Esophagus muscularis mucosa (tissue), 4 donors: ENCODE measurements at regions not wholly inside any gene's neighbourhood (a gene's known extent, or its start where the extent isn't known, plus 50 kb on each side); places are given as distances from the start of the nearest gene placed in this dataset.
A peak's percentile ranks its signal among the peaks of the same experiment; 100 is the strongest.

Experiments used
- DNase-seq: peaks from one replicate; pipeline ENCODE4 v3.0.0-alpha.2; 2017; ENCODE audit errors: extremely low spot score
- H3K27ac ChIP-seq, 4 donors: fragments of 200-600 bp; sonication (generic); replicated peaks in 1 of 4; 1 replicate in 3 of 4; 2 replicates in 1 of 4; pipeline ENCODE4 v1.5.1; 2016 to 2019; ENCODE audit warnings: mild to moderate bottlenecking in 1 of 4
- H3K27me3 ChIP-seq, 4 donors: fragments of 200-600 bp; sonication (generic); one replicate each; pipeline versions ENCODE4 v1.5.1 to v1.6.0; 2016 to 2019
- H3K36me3 ChIP-seq, 4 donors: fragments of 200-600 bp; sonication (generic); one replicate each; pipeline ENCODE4 v1.5.1; 2016 to 2019
- H3K4me1 ChIP-seq, 4 donors: fragments of 200-600 bp; sonication (generic); one replicate each; pipeline ENCODE4 v1.5.1; 2016 to 2019
- H3K4me3 ChIP-seq, 4 donors: fragments of 200-600 bp; sonication (generic); 1 replicate in 2 of 4; 2 replicates in 2 of 4; pipeline ENCODE4 v1.5.1; 2016 to 2019; ENCODE audit warnings: mild to moderate bottlenecking in 4 of 4, moderate library complexity in 1 of 4
- H3K9me3 ChIP-seq, 4 donors: fragments of 200-600 bp; sonication (generic); 1 replicate in 3 of 4; 2 replicates in 1 of 4; pipeline ENCODE4 v1.5.1; 2016 to 2019
- CTCF ChIP-seq, 3 experiments: fragments of 200-600 bp in 2 of 3; fragments of 450-650 bp in 1 of 3; sonication (generic) in 2 of 3; IDR thresholded peaks; one replicate each; pipeline ENCODE4 v1.5.1; 2017 to 2019; ENCODE audit warnings: antibody characterized with exemption in 3 of 3, mild to moderate bottlenecking in 2 of 3, moderate library complexity in 1 of 3
- EP300 ChIP-seq: sonication (generic); formaldehyde crosslinking; IDR thresholded peaks from one replicate; pipeline ENCODE4 v1.6.1; 2017; ENCODE audit warnings: antibody characterized with exemption
- POLR2A ChIP-seq: fragments of 450-650 bp; IDR thresholded peaks from one replicate; pipeline ENCODE4 v1.6.1; 2017; ENCODE audit warnings: antibody characterized with exemption, moderate library complexity, mild to moderate bottlenecking, low read depth
- POLR2AphosphoS5 ChIP-seq, 2 donors: sonication (generic); formaldehyde crosslinking; IDR thresholded peaks; one replicate each; pipeline ENCODE4 v1.6.1; 2017; ENCODE audit warnings: antibody characterized with exemption in 2 of 2
- WGBS: methylation state at CpG from one replicate; pipeline ENCODE4 v1.1.5; 2018; 5-methylcytosine and 5-hydroxymethylcytosine counted together
- intact Hi-C: fragments of 100-400 bp; cut with DNase I; formaldehyde crosslinking; loops from one replicate; pipeline ENCODE4 v1.15.1; 2023

DNA sequence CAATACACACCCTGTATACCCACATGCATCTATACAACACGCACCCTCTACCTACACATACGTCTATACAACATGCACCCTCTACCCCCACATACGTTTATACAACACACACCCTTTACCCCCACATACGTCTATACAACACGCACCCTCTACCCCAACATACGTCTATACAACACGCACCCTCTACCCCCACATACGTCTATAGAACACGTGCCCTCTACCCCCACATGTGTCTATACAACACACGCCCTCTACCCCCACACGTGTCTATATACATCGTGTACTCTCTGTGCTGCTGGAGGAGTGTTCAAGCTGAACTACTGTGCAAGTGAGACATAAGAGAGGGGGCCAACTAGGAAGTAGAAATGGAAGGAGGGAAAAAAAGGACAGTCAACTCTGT, 621.7 kb upstream of the HS6ST1 start:
- no peaks in the 10 kb centered on the region for H3K36me3 ChIP-seq
- intact Hi-C loops: no loop called here
- DNase-seq: peak; percentile 60
- no peaks in the 10 kb centered on the region for H3K27me3 ChIP-seq
- peaks cover 0 to 15% (median 12%) of the 10 kb centered on the region in 4 donors for H3K4me1 ChIP-seq
- H3K27ac ChIP-seq: no peak overlapping the region
- no peak for TF ChIP-seq CTCF (IDR thresholded peaks at IDR 0.05)
- no peak for TF ChIP-seq POLR2AphosphoS5 (IDR thresholded peaks at IDR 0.05)
- no peak for TF ChIP-seq POLR2A
- TF ChIP-seq EP300: no peak
- no peaks in the 10 kb centered on the region for H3K9me3 ChIP-seq
- H3K4me3 ChIP-seq: no peak overlapping the region
- WGBS: 88% methylated on average over 12 of the region's 12 CpGs

- no peaks in the 10 kb centered on the region for H3K27me3 ChIP-seq
- H3K4me3 ChIP-seq: no peak overlapping the region
- DNase-seq: peak; percentile 66
- H3K4me1 ChIP-seq: peaks cover 0 to 15% (median 12%) of the 10 kb centered on the region in 4 donors
- no peaks in the 10 kb centered on the region for H3K9me3 ChIP-seq
- H3K27ac ChIP-seq: no peak overlapping the region
- intact Hi-C loops: no loop called here
- H3K36me3 ChIP-seq: no peaks in the 10 kb centered on the region
- WGBS: 35% methylated on average over 3 of the region's 3 CpGs
- no peak for TF ChIP-seq POLR2A
- no peak for TF ChIP-seq EP300
- TF ChIP-seq POLR2AphosphoS5 (IDR thresholded peaks at IDR 0.05): no peak
- no peak for TF ChIP-seq CTCF (IDR thresholded peaks at IDR 0.05)
Measured at GRCh38 chr2:128941751-128942150, 623.1 kb upstream of the HS6ST1 start.

DNA sequence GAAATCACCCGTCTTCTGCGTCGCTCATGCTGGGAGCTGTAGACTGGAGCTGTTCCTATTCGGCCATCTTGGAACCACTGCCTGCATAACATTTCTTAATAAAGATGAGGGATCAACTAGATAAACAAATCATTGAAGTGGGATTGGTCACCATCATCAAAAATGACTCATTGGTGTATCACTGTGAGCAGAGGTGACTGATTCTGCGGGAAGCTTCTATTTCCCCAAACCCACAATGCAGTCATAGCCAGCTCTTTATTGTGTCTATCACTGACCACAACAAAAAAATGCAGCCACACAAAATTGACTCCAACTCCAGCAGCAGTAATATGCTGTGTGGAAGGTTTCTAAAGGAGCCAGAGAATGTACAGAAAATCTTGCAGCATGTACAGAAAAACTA, 630.7 kb upstream of the HS6ST1 start:
- Histone ChIP-seq H3K4me1 (peaks cover 0 to 16% (median 15%) of the 10 kb centered on the region in 4 donors), H3K27ac (no peak overlapping the region), H3K36me3 (no peaks in the 10 kb centered on the region), H3K9me3 (peaks cover 0 to 4% (median 0%) of the 10 kb centered on the region in 4 donors), H3K27me3 (no peaks in the 10 kb centered on the region), H3K4me3 (no peak overlapping the region)
- DNase-seq: no peak
- 100% methylated on average over 5 of the region's 5 CpGs for WGBS
- intact Hi-C loops: no loop called here
- no peak for TF ChIP-seq POLR2A
- TF ChIP-seq POLR2AphosphoS5 (IDR thresholded peaks at IDR 0.05): no peak
- no peak for TF ChIP-seq CTCF (IDR thresholded peaks at IDR 0.05)
- TF ChIP-seq EP300: no peak

- no peak for DNase-seq
- Histone ChIP-seq H3K27ac (no peak overlapping the region), H3K9me3 (peaks cover 0 to 4% (median 0%) of the 10 kb centered on the region in 4 donors), H3K4me3 (no peak overlapping the region), H3K4me1 (peaks cover 0 to 19% (median 16%) of the 10 kb centered on the region in 4 donors), H3K36me3 (no peaks in the 10 kb centered on the region), H3K27me3 (no peaks in the 10 kb centered on the region)
- WGBS: 75% methylated on average over 4 of the region's 4 CpGs
- TF ChIP-seq POLR2A: no peak
- no peak for TF ChIP-seq POLR2AphosphoS5 (IDR thresholded peaks at IDR 0.05)
- TF ChIP-seq CTCF (IDR thresholded peaks at IDR 0.05): no peak
- TF ChIP-seq EP300: no peak
- intact Hi-C loops: no loop called here
Measured at GRCh38 chr2:128950758-128951157, 632.1 kb upstream of the HS6ST1 start.

DNA sequence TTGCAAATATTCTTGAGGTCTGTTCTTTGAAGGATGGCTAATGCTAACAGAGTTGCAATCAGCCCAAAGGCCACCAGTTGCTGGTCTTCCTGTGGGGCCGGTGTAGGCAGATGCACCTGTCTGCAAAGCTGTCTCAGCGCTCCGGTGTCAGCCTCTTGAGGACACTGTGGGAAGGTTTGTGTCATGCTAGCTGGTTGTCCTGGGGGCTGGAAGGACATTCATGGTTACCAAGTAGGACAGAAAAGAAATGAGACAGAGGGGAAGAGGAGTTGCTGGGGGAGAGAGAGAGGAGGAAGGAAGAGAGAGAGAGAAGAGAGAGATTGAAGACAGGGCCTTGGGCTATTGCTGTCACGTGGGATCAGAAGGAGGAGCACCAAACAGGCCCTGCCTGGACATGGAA, 639.6 kb upstream of the HS6ST1 start:
- DNase-seq: peak; percentile 90
- H3K9me3 ChIP-seq: peaks cover 0 to 30% (median 27%) of the 10 kb centered on the region in 4 donors
- no peaks in the 10 kb centered on the region for H3K27me3 ChIP-seq
- intact Hi-C loops: no loop called here
- 79% methylated on average over 4 of the region's 4 CpGs for WGBS
- no peak overlapping the region for H3K4me3 ChIP-seq
- TF ChIP-seq POLR2A: no peak
- TF ChIP-seq CTCF (IDR thresholded peaks at IDR 0.05): no peak
- no peak for TF ChIP-seq EP300
- TF ChIP-seq POLR2AphosphoS5 (IDR thresholded peaks at IDR 0.05): no peak
- H3K27ac ChIP-seq: no peak overlapping the region
- peaks cover 0 to 14% (median 11%) of the 10 kb centered on the region in 4 donors for H3K4me1 ChIP-seq
- no peaks in the 10 kb centered on the region for H3K36me3 ChIP-seq
